Calu3 (cell line): ENCODE measurements at regions not wholly inside any gene's neighbourhood (a gene's known extent, or its start where the extent isn't known, plus 50 kb on each side); places are given as distances from the start of the nearest gene placed in this dataset.

Experiments
- BruUV-seq: library from RNA; stranded (reverse); fragments of 400-500 nt; replicated peaks from 2 replicates; lab custom pipeline; 2021; lab: Mats Ljungman, UMichigan
- CTCF ChIA-PET: fragments of 300-600 bp; sonication (Branson Sonifier 250); formaldehyde crosslinking; loops from one replicate; lab custom pipeline; 2022; ENCODE audit warnings: antibody characterized with exemption; lab: Charles Lee
- DNase-seq: peaks from one replicate; pipeline ENCODE4 v3.0.0; 2022
- H3K27ac Mint-ChIP-seq: one replicate; pipeline ENCODE4 v1.8.0; 2022; ENCODE audit warnings: mixed read lengths; ENCODE audit not compliant: unreplicated experiment
- H3K27me3 Mint-ChIP-seq: one replicate; pipeline ENCODE4 v1.8.0; 2022; ENCODE audit warnings: mixed read lengths; ENCODE audit not compliant: unreplicated experiment
- H3K36me3 Mint-ChIP-seq: one replicate; pipeline ENCODE4 v1.8.0; 2022; ENCODE audit warnings: mild to moderate bottlenecking, moderate library complexity, mixed read lengths; ENCODE audit not compliant: insufficient read depth, unreplicated experiment
- H3K4me1 Mint-ChIP-seq: one replicate; pipeline ENCODE4 v1.8.0; 2022; ENCODE audit warnings: mild to moderate bottlenecking, low read depth, mixed read lengths; ENCODE audit not compliant: unreplicated experiment
- H3K4me3 Mint-ChIP-seq: one replicate; pipeline ENCODE4 v1.8.0; 2022; ENCODE audit warnings: mild to moderate bottlenecking, low read depth, moderate library complexity, mixed read lengths; ENCODE audit not compliant: unreplicated experiment
- H3K9me3 Mint-ChIP-seq: one replicate; pipeline ENCODE4 v1.8.0; 2022; ENCODE audit warnings: low read depth, mixed read lengths; ENCODE audit not compliant: unreplicated experiment
- CTCF ChIP-seq: fragments of 200-600 bp; IDR thresholded peaks from one replicate; pipeline ENCODE4 v1.8.0; 2022; ENCODE audit warnings: antibody characterized with exemption; ENCODE audit not compliant: unreplicated experiment
- intact Hi-C: fragments of 100-400 bp; cut with micrococcal nuclease; formaldehyde crosslinking; loops from one replicate; pipeline ENCODE4 v1.10.0; 2022; ENCODE audit not compliant: unreplicated experiment

DNA sequence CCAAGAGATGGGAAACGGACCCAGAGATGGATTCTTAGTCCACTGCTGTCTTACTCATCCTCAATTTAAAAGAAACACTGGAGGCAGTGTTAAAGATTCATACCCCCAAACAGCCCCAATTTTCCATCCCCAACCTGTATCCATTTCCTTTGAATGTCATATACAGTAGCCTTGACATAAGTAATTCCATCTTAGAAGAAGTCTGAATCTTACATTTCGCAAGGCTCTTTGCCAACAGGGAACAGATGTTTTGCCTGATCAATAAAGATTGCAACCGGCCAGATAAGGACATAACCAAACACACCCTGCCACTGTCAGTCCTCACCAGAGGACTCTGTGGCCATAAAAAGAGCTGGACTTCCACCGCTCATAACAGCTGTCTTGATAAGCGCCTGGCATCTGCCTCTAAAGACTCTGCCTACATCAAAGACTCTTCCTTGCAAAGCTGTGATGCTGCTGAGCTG is 59.0 kb upstream of the MED9 start:
- no TSS peak for BruUV-seq
- intact Hi-C loops: no loop called here

GRCh38 chr17:17419166-17419565 is 57.6 kb upstream of the MED9 start:
- peaks cover 38% of the 10 kb centered on the region for H3K27me3 Mint-ChIP-seq
- no peak overlapping the region for H3K4me3 Mint-ChIP-seq
- TF ChIP-seq CTCF: no peak
- intact Hi-C loops: no loop called here
- BruUV-seq: no TSS peak
- H3K27ac Mint-ChIP-seq: no peak overlapping the region
- H3K4me1 Mint-ChIP-seq: peaks cover 11% of the 10 kb centered on the region
- H3K36me3 Mint-ChIP-seq: no peaks in the 10 kb centered on the region
- CTCF ChIA-PET: no interaction called here
- H3K9me3 Mint-ChIP-seq: peaks cover 3% of the 10 kb centered on the region
- no peak for DNase-seq

More for the DNA sequence above, 59.0 kb upstream of the MED9 start:
- H3K9me3 Mint-ChIP-seq: peaks cover 6% of the 10 kb centered on the region
- no peaks in the 10 kb centered on the region for H3K36me3 Mint-ChIP-seq
- no peak overlapping the region for H3K27ac Mint-ChIP-seq
- H3K27me3 Mint-ChIP-seq: peaks cover 34% of the 10 kb centered on the region
- no peak for DNase-seq
- H3K4me3 Mint-ChIP-seq: no peak overlapping the region
- TF ChIP-seq CTCF: no peak
- CTCF ChIA-PET: interaction anchor here (0.6 kb wide), 1 partner anchor 19 kb away, joined by 3 read pairs; no protein-coding TSS in a partner anchor
- H3K4me1 Mint-ChIP-seq: peaks cover 20% of the 10 kb centered on the region

GRCh38 chr17:17419631-17420030 is 57.2 kb upstream of the MED9 start:
- TF ChIP-seq CTCF: no peak
- no peaks in the 10 kb centered on the region for H3K36me3 Mint-ChIP-seq
- no TSS peak for BruUV-seq
- H3K4me3 Mint-ChIP-seq: no peak overlapping the region
- intact Hi-C loops: no loop called here
- peaks cover 3% of the 10 kb centered on the region for H3K9me3 Mint-ChIP-seq
- peaks cover 38% of the 10 kb centered on the region for H3K27me3 Mint-ChIP-seq
- CTCF ChIA-PET: no interaction called here
- no peak overlapping the region for H3K27ac Mint-ChIP-seq
- DNase-seq: no peak
- peaks cover 11% of the 10 kb centered on the region for H3K4me1 Mint-ChIP-seq

- intact Hi-C loops: no loop called here
Measured at GRCh38 chr17:17420082-17420481, 56.7 kb upstream of the MED9 start.

More at GRCh38 chr17:17420082-17420481, 56.7 kb upstream of the MED9 start:
- peaks cover 3% of the 10 kb centered on the region for H3K9me3 Mint-ChIP-seq
- H3K4me1 Mint-ChIP-seq: peaks cover 11% of the 10 kb centered on the region
- H3K27ac Mint-ChIP-seq: no peak overlapping the region
- no peaks in the 10 kb centered on the region for H3K36me3 Mint-ChIP-seq
- H3K4me3 Mint-ChIP-seq: no peak overlapping the region
- no peak for TF ChIP-seq CTCF
- DNase-seq: no peak
- CTCF ChIA-PET: no interaction called here
- peaks cover 38% of the 10 kb centered on the region for H3K27me3 Mint-ChIP-seq
- BruUV-seq: no TSS peak
